Mesenchymal stem cell (in vitro differentiated cells and primary cell): ENCODE measurements at regions not wholly inside any gene's neighbourhood (a gene's known extent, or its start where the extent isn't known, plus 50 kb on each side); places are given as distances from the start of the nearest gene placed in this dataset.

Source experiments
- DNase-seq: peaks from one replicate; pipeline ENCODE4 v3.0.0-alpha.2; 2013
- H2AFZ ChIP-seq: one replicate; pipeline ENCODE4 v1.6.1; 2013; ENCODE audit warnings: low read depth, mild to moderate bottlenecking, control low read depth, inconsistent platforms, low read length, moderate library complexity
- H2AK5ac ChIP-seq: 2 replicates; pipeline ENCODE4 v1.6.1; 2013; ENCODE audit warnings: low read length, moderate library complexity, mild to moderate bottlenecking, inconsistent platforms; ENCODE audit not compliant: severe bottlenecking
- H2BK120ac ChIP-seq: one replicate; pipeline ENCODE4 v1.6.1; 2013; ENCODE audit warnings: low read depth, mild to moderate bottlenecking, inconsistent platforms, low read length, moderate library complexity
- H2BK12ac ChIP-seq, 2 experiments: one replicate each; pipeline ENCODE4 v1.6.1; 2013; ENCODE audit warnings: inconsistent platforms in 2 of 2, low read length in 2 of 2, mild to moderate bottlenecking in 2 of 2, moderate library complexity in 2 of 2, control low read depth in 1 of 2
- H2BK15ac ChIP-seq: one replicate; pipeline ENCODE4 v1.6.1; 2013; ENCODE audit warnings: mild to moderate bottlenecking, low read depth, inconsistent platforms; ENCODE audit not compliant: poor library complexity, severe bottlenecking
- H2BK5ac ChIP-seq: 2 replicates; pipeline ENCODE4 v1.6.1; 2013; ENCODE audit warnings: low read depth, mild to moderate bottlenecking, low read length, control low read depth, inconsistent platforms; ENCODE audit not compliant: poor library complexity, severe bottlenecking
- H3K14ac ChIP-seq, 2 experiments: one replicate each; pipeline ENCODE4 v1.6.1; 2013; ENCODE audit warnings: inconsistent platforms in 2 of 2, low read length in 2 of 2, control low read depth in 1 of 2, mild to moderate bottlenecking in 1 of 2, moderate library complexity in 1 of 2
- H3K18ac ChIP-seq, 2 experiments: one replicate each; pipeline ENCODE4 v1.6.1; 2013; ENCODE audit warnings: inconsistent platforms in 2 of 2, low read length in 2 of 2, control low read depth in 1 of 2, low read depth in 1 of 2, mild to moderate bottlenecking in 1 of 2
- H3K23ac ChIP-seq, 2 experiments: one replicate each; pipeline ENCODE4 v1.6.1; 2013; ENCODE audit warnings: inconsistent platforms in 2 of 2, low read length in 2 of 2, mild to moderate bottlenecking in 2 of 2, moderate library complexity in 2 of 2, control low read depth in 1 of 2
- H3K27ac ChIP-seq: 2 replicates; pipeline ENCODE4 v1.5.1; 2013; ENCODE audit warnings: mild to moderate bottlenecking, moderate library complexity, low read length, control low read depth, inconsistent platforms; ENCODE audit not compliant: poor library complexity, severe bottlenecking
- H3K27me3 ChIP-seq, 2 experiments: 2 replicates each; pipeline versions ENCODE4 v1.6.1 to v1.7.0; 2013; ENCODE audit warnings: low read length in 2 of 2, mild to moderate bottlenecking in 2 of 2, moderate library complexity in 2 of 2, control low read depth in 1 of 2, inconsistent platforms in 1 of 2; ENCODE audit not compliant: control insufficient read depth in 1 of 2, insufficient read depth in 1 of 2
- H3K36me3 ChIP-seq, 2 experiments: 2 replicates each; pipeline versions ENCODE4 v1.6.1 to v1.7.0; 2013; ENCODE audit warnings: low read length in 2 of 2, control low read depth in 1 of 2, inconsistent platforms in 1 of 2, low read depth in 1 of 2, mild to moderate bottlenecking in 1 of 2; ENCODE audit not compliant: insufficient read depth in 2 of 2, control insufficient read depth in 1 of 2
- H3K4ac ChIP-seq, 2 experiments: one replicate each; pipeline ENCODE4 v1.6.1; 2013; ENCODE audit warnings: inconsistent platforms in 2 of 2, low read length in 2 of 2, mild to moderate bottlenecking in 2 of 2, moderate library complexity in 2 of 2, control low read depth in 1 of 2, low read depth in 1 of 2
- H3K4me1 ChIP-seq: 2 replicates; pipeline ENCODE4 v1.6.1; 2013; ENCODE audit warnings: low read depth, low read length, control low read depth; ENCODE audit not compliant: control insufficient read depth, insufficient read depth
- H3K4me2 ChIP-seq: 2 replicates; pipeline ENCODE4 v1.6.1; 2013; ENCODE audit warnings: low read length, mild to moderate bottlenecking, inconsistent platforms; ENCODE audit not compliant: poor library complexity, severe bottlenecking
- H3K4me3 ChIP-seq, 2 experiments: 2 replicates each; pipeline versions ENCODE4 v1.5.1 to v1.7.0; 2013; ENCODE audit warnings: low read length in 2 of 2, mild to moderate bottlenecking in 2 of 2, control low read depth in 1 of 2, low read depth in 1 of 2; ENCODE audit not compliant: insufficient read depth in 1 of 2
- H3K79me1 ChIP-seq: replicated peaks from 2 replicates; pipeline ENCODE4 v1.6.1; 2013; ENCODE audit warnings: mild to moderate bottlenecking, control low read depth, low read length, inconsistent platforms; ENCODE audit not compliant: poor library complexity, severe bottlenecking
- H3K9ac ChIP-seq: 2 replicates; pipeline ENCODE4 v1.7.0; 2013; ENCODE audit warnings: mild to moderate bottlenecking, low read length, moderate library complexity
- H3K9me3 ChIP-seq: 2 replicates; pipeline ENCODE4 v1.7.0; 2013; ENCODE audit warnings: mild to moderate bottlenecking, low read length; ENCODE audit not compliant: control insufficient read depth
- H4K8ac ChIP-seq: one replicate; pipeline ENCODE4 v1.6.1; 2013; ENCODE audit warnings: inconsistent platforms, mild to moderate bottlenecking, low read length, moderate library complexity
- H4K91ac ChIP-seq: one replicate; pipeline ENCODE4 v1.6.1; 2013; ENCODE audit warnings: mild to moderate bottlenecking, low read length, inconsistent platforms
- WGBS: methylation state at CpG from one replicate; pipeline ENCODE4 v1.1.7; 2013; ENCODE audit warnings: mixed read lengths; 5-methylcytosine and 5-hydroxymethylcytosine counted together

GRCh38 chr13:103174966-103175365, 108.7 kb upstream of the SLC10A2 start:
- H3K23ac ChIP-seq, result no peak overlapping the region
- H3K4me3 ChIP-seq, result no peak overlapping the region
- no peaks in the 10 kb centered on the region for H3K4me1 ChIP-seq
- no peaks in the 10 kb centered on the region for H3K9me3 ChIP-seq
- H3K9ac ChIP-seq, result no peak overlapping the region
- H3K18ac ChIP-seq, result no peak overlapping the region
- no peak overlapping the region for H4K8ac ChIP-seq
- H2BK120ac ChIP-seq, result no peak overlapping the region
- H3K27ac ChIP-seq, result no peak overlapping the region
- WGBS, result 93% methylated on average over 6 of the region's 6 CpGs
- no peak overlapping the region for H4K91ac ChIP-seq
- no peak overlapping the region for H3K14ac ChIP-seq
- no peak overlapping the region for H3K4ac ChIP-seq
- no peak overlapping the region for H2AK5ac ChIP-seq
- H3K79me1 ChIP-seq, result no peaks in the 10 kb centered on the region
- DNase-seq, result no peak
- H3K27me3 ChIP-seq, result no peaks in the 10 kb centered on the region
- H3K36me3 ChIP-seq, result no peaks in the 10 kb centered on the region
- no peak overlapping the region for H2BK5ac ChIP-seq
- no peak overlapping the region for H2AFZ ChIP-seq
- H3K4me2 ChIP-seq, result no peak overlapping the region
- H2BK15ac ChIP-seq, result no peak overlapping the region
- H2BK12ac ChIP-seq, result no peak overlapping the region

GRCh38 chr13:103168901-103169508, 102.8 kb upstream of the SLC10A2 start:
- no peak overlapping the region for H4K91ac ChIP-seq
- H3K27ac ChIP-seq, result no peak overlapping the region
- H3K4ac ChIP-seq, result no peak overlapping the region
- no peak overlapping the region for H3K18ac ChIP-seq
- no peak overlapping the region for H2BK15ac ChIP-seq
- H3K14ac ChIP-seq, result no peak overlapping the region
- H2BK120ac ChIP-seq, result no peak overlapping the region
- peaks cover 7% of the 10 kb centered on the region for H3K9me3 ChIP-seq
- H2BK5ac ChIP-seq, result no peak overlapping the region
- H3K23ac ChIP-seq, result no peak overlapping the region
- no peak overlapping the region for H3K9ac ChIP-seq
- H3K4me1 ChIP-seq, result no peaks in the 10 kb centered on the region
- no peak overlapping the region for H3K4me2 ChIP-seq
- 90% methylated on average over 16 of the region's 16 CpGs for WGBS
- no peaks in the 10 kb centered on the region for H3K79me1 ChIP-seq
- no peak overlapping the region for H2AK5ac ChIP-seq
- no peaks in the 10 kb centered on the region for H3K27me3 ChIP-seq
- no peak overlapping the region for H4K8ac ChIP-seq
- no peak overlapping the region for H2AFZ ChIP-seq
- H2BK12ac ChIP-seq, result no peak overlapping the region
- no peaks in the 10 kb centered on the region for H3K36me3 ChIP-seq
- H3K4me3 ChIP-seq, result no peak overlapping the region
- DNase-seq, result no peak

GRCh38 chr13:103164251-103164650, 98.0 kb upstream of the SLC10A2 start:
- Histone ChIP-seq H3K27me3 (no peaks in the 10 kb centered on the region), H3K79me1 (no peaks in the 10 kb centered on the region), H3K18ac (no peak overlapping the region), H4K91ac (no peak overlapping the region), H3K4me2 (no peak overlapping the region), H2BK120ac (no peak overlapping the region), H2AFZ (no peak overlapping the region), H3K27ac (no peak overlapping the region), H2BK12ac (no peak overlapping the region), H3K4ac (no peak overlapping the region), H2BK15ac (no peak overlapping the region), H3K4me3 (no peak overlapping the region), H3K23ac (no peak overlapping the region), H3K4me1 (no peaks in the 10 kb centered on the region), H2AK5ac (no peak overlapping the region), H3K36me3 (no peaks in the 10 kb centered on the region), H3K14ac (no peak overlapping the region), H3K9me3 (peaks cover 7% of the 10 kb centered on the region), H3K9ac (no peak overlapping the region), H2BK5ac (no peak overlapping the region), H4K8ac (no peak overlapping the region)
- WGBS, result 100% methylated on average over 1 of the region's 1 CpG
- DNase-seq, result no peak

GRCh38 chr13:103161476-103161875, 95.3 kb upstream of the SLC10A2 start:
- DNase-seq, result no peak
- Histone ChIP-seq H3K27ac (no peak overlapping the region), H2BK12ac (no peak overlapping the region), H3K4me1 (no peaks in the 10 kb centered on the region), H2BK5ac (no peak overlapping the region), H4K8ac (no peak overlapping the region), H2BK120ac (no peak overlapping the region), H3K23ac (no peak overlapping the region), H3K14ac (no peak overlapping the region), H2BK15ac (no peak overlapping the region), H2AK5ac (no peak overlapping the region), H2AFZ (no peak overlapping the region), H3K4me3 (no peak overlapping the region), H3K36me3 (no peaks in the 10 kb centered on the region), H4K91ac (no peak overlapping the region), H3K18ac (no peak overlapping the region), H3K9me3 (peaks cover 7% of the 10 kb centered on the region), H3K9ac (no peak overlapping the region), H3K27me3 (no peaks in the 10 kb centered on the region), H3K4ac (no peak overlapping the region), H3K79me1 (no peaks in the 10 kb centered on the region), H3K4me2 (no peak overlapping the region)
- WGBS, result 37% methylated on average over 3 of the region's 3 CpGs
